ENCODE measurements at regions not wholly inside any gene's neighbourhood (a gene's known extent, or its start where the extent isn't known, plus 50 kb on each side); places are given as distances from the start of the nearest gene placed in this dataset.

- ChIA-PET POLR2A (no interaction called here), CTCF (no interaction called here)
- DNase-seq = peak; percentile 12
These were observed 181.2 kb upstream of the GALNT2 start for GRCh38 chr1:229885568-229886495.

GRCh38 chr1:229886636-229887035, 180.4 kb upstream of the GALNT2 start:
- ChIA-PET POLR2A (no interaction called here), CTCF (no interaction called here)
- no peaks in the 10 kb centered on the region for H3K4me1 Mint-ChIP-seq (ENCODE audit: low read depth)
- H3K27ac Mint-ChIP-seq = no peak overlapping the region
- H3K36me3 Mint-ChIP-seq (ENCODE audit: low read depth) = no peaks in the 10 kb centered on the region
- H3K27me3 Mint-ChIP-seq (ENCODE audit: low read depth) = peaks cover 4% of the 10 kb centered on the region
- no peak overlapping the region for H3K4me3 Mint-ChIP-seq
- ATAC-seq (no peak), DNase-seq (peak; percentile 9)
- no peaks in the 10 kb centered on the region for H3K9me3 Mint-ChIP-seq (ENCODE audit: insufficient read depth)

More at GRCh38 chr1:229885568-229886495, 181.2 kb upstream of the GALNT2 start:
- ATAC-seq = no peak
- Mint-ChIP-seq H3K9me3 (ENCODE audit: insufficient read depth) (no peaks in the 10 kb centered on the region), H3K27ac (no peak overlapping the region), H3K36me3 (ENCODE audit: low read depth) (no peaks in the 10 kb centered on the region), H3K4me3 (no peak overlapping the region), H3K27me3 (ENCODE audit: low read depth) (peaks cover 4% of the 10 kb centered on the region), H3K4me1 (ENCODE audit: low read depth) (no peaks in the 10 kb centered on the region)

- POLR2A ChIA-PET = no interaction called here
- H3K27ac Mint-ChIP-seq = no peak overlapping the region
- H3K36me3 Mint-ChIP-seq (ENCODE audit: low read depth) = no peaks in the 10 kb centered on the region
- H3K4me3 Mint-ChIP-seq = no peak overlapping the region
- H3K4me1 Mint-ChIP-seq (ENCODE audit: low read depth) = no peaks in the 10 kb centered on the region
- peak; percentile 9 for DNase-seq
- ATAC-seq = no peak
- no peaks in the 10 kb centered on the region for H3K9me3 Mint-ChIP-seq (ENCODE audit: insufficient read depth)
- peaks cover 7% of the 10 kb centered on the region for H3K27me3 Mint-ChIP-seq (ENCODE audit: low read depth)
- CTCF ChIA-PET = no interaction called here
These were observed 179.8 kb upstream of the GALNT2 start for GRCh38 chr1:229887043-229887822.

- DNase-seq (peak; percentile 9), ATAC-seq (no peak)
- ChIA-PET CTCF (no interaction called here), POLR2A (no interaction called here)
- Mint-ChIP-seq H3K27ac (no peak overlapping the region), H3K27me3 (ENCODE audit: low read depth) (peaks cover 7% of the 10 kb centered on the region), H3K9me3 (ENCODE audit: insufficient read depth) (no peaks in the 10 kb centered on the region), H3K4me3 (no peak overlapping the region), H3K36me3 (ENCODE audit: low read depth) (no peaks in the 10 kb centered on the region), H3K4me1 (ENCODE audit: low read depth) (no peaks in the 10 kb centered on the region)
These were observed 178.9 kb upstream of the GALNT2 start for GRCh38 chr1:229888157-229888556.

- peaks cover 7% of the 10 kb centered on the region for H3K27me3 Mint-ChIP-seq (ENCODE audit: low read depth)
- DNase-seq = peak; percentile 9
- ChIA-PET POLR2A (no interaction called here), CTCF (no interaction called here)
- H3K9me3 Mint-ChIP-seq (ENCODE audit: insufficient read depth) = no peaks in the 10 kb centered on the region
- no peaks in the 10 kb centered on the region for H3K36me3 Mint-ChIP-seq (ENCODE audit: low read depth)
- no peak overlapping the region for H3K4me3 Mint-ChIP-seq
- no peak for ATAC-seq
- no peak overlapping the region for H3K27ac Mint-ChIP-seq
- no peaks in the 10 kb centered on the region for H3K4me1 Mint-ChIP-seq (ENCODE audit: low read depth)
These were observed 178.5 kb upstream of the GALNT2 start for GRCh38 chr1:229888561-229889001.

DNA sequence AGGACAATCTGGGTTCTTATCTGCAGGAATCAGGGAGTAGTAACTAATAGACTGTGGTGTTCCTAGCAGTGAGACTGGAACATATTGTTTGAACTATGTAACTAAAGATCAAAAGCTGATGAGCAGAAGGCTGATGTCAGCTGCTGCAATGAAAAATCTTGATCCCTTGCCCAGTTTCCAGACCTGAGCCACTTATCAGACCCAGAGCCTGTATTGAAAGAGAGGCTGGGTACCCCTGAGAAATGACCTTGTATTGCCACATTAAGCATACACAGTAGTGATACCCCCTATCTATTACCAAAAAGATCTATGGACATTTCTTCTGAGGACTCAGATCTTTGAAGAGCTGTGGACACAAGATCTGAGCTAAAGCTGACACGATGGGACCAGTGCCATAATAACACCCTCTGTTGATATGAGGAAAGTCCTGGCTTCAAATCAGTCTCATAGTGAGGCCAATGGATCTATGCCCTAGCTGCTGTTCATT, 178.0 kb upstream of the GALNT2 start:
- CTCF ChIA-PET = no interaction called here
- ATAC-seq (no peak), DNase-seq (no peak)
- Mint-ChIP-seq H3K27me3 (ENCODE audit: low read depth) (peaks cover 3% of the 10 kb centered on the region), H3K27ac (no peak overlapping the region), H3K4me1 (ENCODE audit: low read depth) (no peaks in the 10 kb centered on the region), H3K9me3 (ENCODE audit: insufficient read depth) (no peaks in the 10 kb centered on the region), H3K36me3 (ENCODE audit: low read depth) (no peaks in the 10 kb centered on the region), H3K4me3 (no peak overlapping the region)
- POLR2A ChIA-PET = no interaction called here

- POLR2A ChIA-PET = no interaction called here
- H3K4me3 Mint-ChIP-seq = no peak overlapping the region
- no peaks in the 10 kb centered on the region for H3K9me3 Mint-ChIP-seq (ENCODE audit: insufficient read depth)
- H3K27ac Mint-ChIP-seq = no peak overlapping the region
- CTCF ChIA-PET = no interaction called here
- ATAC-seq (no peak), DNase-seq (no peak)
- no peaks in the 10 kb centered on the region for H3K36me3 Mint-ChIP-seq (ENCODE audit: low read depth)
- H3K4me1 Mint-ChIP-seq (ENCODE audit: low read depth) = no peaks in the 10 kb centered on the region
- H3K27me3 Mint-ChIP-seq (ENCODE audit: low read depth) = peaks cover 13% of the 10 kb centered on the region
These were observed 175.8 kb upstream of the GALNT2 start for GRCh38 chr1:229891227-229891626.

GRCh38 chr1:229892515-229893117, 174.4 kb upstream of the GALNT2 start:
- Mint-ChIP-seq H3K4me3 (no peak overlapping the region), H3K36me3 (ENCODE audit: low read depth) (no peaks in the 10 kb centered on the region), H3K4me1 (ENCODE audit: low read depth) (no peaks in the 10 kb centered on the region), H3K9me3 (ENCODE audit: insufficient read depth) (no peaks in the 10 kb centered on the region), H3K27ac (no peak overlapping the region), H3K27me3 (ENCODE audit: low read depth) (peaks cover 18% of the 10 kb centered on the region)
- ChIA-PET POLR2A (no interaction called here), CTCF (no interaction called here)
- ATAC-seq = no peak
- no peak for DNase-seq

DNA sequence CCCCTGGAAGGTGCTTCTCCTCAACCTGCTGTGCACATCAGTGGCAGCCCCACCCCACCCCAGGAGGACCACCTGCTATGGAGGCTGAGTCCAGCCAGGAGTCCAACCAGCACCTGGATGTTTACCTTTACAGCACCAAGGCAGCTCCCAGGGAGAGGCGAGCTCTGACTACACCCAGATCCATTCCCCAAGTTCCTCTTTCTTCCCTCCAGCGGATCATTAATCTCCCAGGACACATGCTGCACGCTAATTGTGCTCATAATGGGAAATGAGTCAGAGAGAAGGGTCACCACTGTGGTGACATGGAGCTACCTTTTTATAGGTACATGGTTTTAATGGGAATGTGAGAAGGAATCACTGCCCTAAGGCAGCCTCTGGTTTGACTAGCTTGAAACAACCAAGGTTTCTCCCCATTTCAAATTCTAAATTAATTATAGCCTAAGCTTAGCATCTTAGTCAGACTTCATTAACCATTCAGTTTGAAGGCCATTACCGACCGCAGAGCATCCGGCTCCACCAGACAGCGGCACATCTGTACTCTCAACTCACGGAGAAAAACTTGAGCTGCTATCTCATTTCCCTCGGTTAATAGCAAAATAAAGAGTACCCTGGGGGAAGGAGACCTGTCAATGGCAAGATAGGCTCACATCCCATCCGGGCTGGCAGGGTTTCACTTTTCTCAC, 173.1 kb upstream of the GALNT2 start:
- H3K4me1 Mint-ChIP-seq (ENCODE audit: low read depth) = no peaks in the 10 kb centered on the region
- ChIA-PET POLR2A (no interaction called here), CTCF (no interaction called here)
- DNase-seq (no peak), ATAC-seq (no peak)
- H3K36me3 Mint-ChIP-seq (ENCODE audit: low read depth) = no peaks in the 10 kb centered on the region
- H3K27me3 Mint-ChIP-seq (ENCODE audit: low read depth) = peaks cover 20% of the 10 kb centered on the region
- no peak overlapping the region for H3K4me3 Mint-ChIP-seq
- H3K27ac Mint-ChIP-seq = no peak overlapping the region
- no peaks in the 10 kb centered on the region for H3K9me3 Mint-ChIP-seq (ENCODE audit: insufficient read depth)

DNA sequence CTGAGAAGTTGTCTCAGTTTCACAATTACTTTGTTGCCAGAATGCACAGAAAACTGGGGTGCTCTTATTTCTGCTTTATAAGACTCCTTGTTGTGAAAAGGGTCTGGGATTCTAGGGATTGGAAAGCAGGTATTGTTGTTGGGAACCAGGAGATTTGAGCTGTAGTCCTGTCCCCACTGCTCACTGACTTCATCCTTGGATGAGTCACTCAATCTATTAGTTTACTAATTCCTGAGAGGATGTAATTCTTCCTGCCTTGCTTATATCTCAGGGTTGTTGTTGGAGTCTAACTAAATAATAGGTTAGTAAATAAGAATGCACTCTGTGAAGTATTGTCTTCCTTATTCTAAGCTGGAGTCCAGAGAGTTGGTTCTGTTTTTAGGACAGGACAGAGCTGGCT, 172.5 kb upstream of the GALNT2 start:
- peaks cover 20% of the 10 kb centered on the region for H3K27me3 Mint-ChIP-seq (ENCODE audit: low read depth)
- no peaks in the 10 kb centered on the region for H3K36me3 Mint-ChIP-seq (ENCODE audit: low read depth)
- H3K4me3 Mint-ChIP-seq = no peak overlapping the region
- DNase-seq = no peak
- H3K27ac Mint-ChIP-seq = no peak overlapping the region
- CTCF ChIA-PET = no interaction called here
- POLR2A ChIA-PET = interaction anchor here (0.6 kb wide), 1 partner anchor 31 kb away, joined by 4 read pairs; no protein-coding TSS in a partner anchor
- H3K4me1 Mint-ChIP-seq (ENCODE audit: low read depth) = no peaks in the 10 kb centered on the region
- H3K9me3 Mint-ChIP-seq (ENCODE audit: insufficient read depth) = no peaks in the 10 kb centered on the region
- no peak for ATAC-seq

DNA sequence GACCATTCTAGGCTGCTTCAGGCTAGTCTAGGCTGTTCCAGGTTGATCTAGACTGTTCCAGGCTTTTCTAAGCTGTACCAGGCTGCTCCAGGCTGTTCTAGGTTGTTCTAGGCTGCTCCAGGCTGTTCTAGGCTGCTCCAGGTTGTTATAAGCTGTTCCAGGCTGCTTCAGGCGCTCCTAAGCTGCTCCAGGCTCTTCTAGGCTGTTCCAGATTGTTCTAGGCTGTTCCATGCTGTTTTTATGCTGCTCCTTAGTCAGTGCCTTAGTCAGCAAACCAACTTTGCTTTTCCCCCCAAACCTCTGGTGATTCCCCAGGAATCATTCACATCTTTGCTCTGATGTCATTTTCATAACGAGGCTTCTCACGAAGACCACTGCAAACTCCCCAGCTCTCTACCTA, 171.4 kb upstream of the GALNT2 start:
- no peak overlapping the region for H3K27ac Mint-ChIP-seq
- H3K27me3 Mint-ChIP-seq (ENCODE audit: low read depth) = peaks cover 23% of the 10 kb centered on the region
- H3K9me3 Mint-ChIP-seq (ENCODE audit: insufficient read depth) = no peaks in the 10 kb centered on the region
- DNase-seq (no peak), ATAC-seq (no peak)
- POLR2A ChIA-PET = no interaction called here
- no peak overlapping the region for H3K4me3 Mint-ChIP-seq
- no peaks in the 10 kb centered on the region for H3K36me3 Mint-ChIP-seq (ENCODE audit: low read depth)
- CTCF ChIA-PET = no interaction called here
- no peaks in the 10 kb centered on the region for H3K4me1 Mint-ChIP-seq (ENCODE audit: low read depth)

Data from activated CD8-positive, alpha-beta T cell treated with anti-CD3 and anti-CD28 coated beads, Interleukin-2, amount 10 ng/mL, durations not matched to agents 7 days and 5 days (primary cell).